ENCODE measurements at regions not wholly inside any gene's neighbourhood (a gene's known extent, or its start where the extent isn't known, plus 50 kb on each side); places are given as distances from the start of the nearest gene placed in this dataset.

DNA sequence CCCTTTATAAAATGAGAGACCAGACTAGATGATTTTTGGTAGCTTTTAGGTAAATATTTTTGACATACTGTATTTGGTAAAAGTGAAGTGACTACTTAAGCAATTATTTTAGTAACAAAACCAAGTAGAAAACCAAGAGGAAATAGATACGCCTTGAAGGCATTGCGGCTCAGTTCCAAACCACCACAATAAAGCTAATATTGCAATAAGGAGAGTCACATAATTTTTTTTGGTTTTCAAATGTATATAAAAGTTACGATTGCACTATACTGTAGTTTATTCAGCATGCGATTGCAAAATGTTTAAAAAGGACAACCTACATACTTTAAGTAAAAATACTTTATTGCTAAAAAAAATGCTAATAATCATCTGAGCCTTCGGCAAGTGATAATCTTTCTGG lies 581.7 kb upstream of the POT1 start:
- Histone ChIP-seq H3K4me2 (ENCODE audit: unreplicated experiment) (no peak overlapping the region), H3K9me3 (ENCODE audit: low read depth) (peaks cover 4% of the 10 kb centered on the region), H3F3A (ENCODE audit: insufficient read depth) (no peaks in the 10 kb centered on the region), H3K4me3 (no peak overlapping the region), H3K9me2 (ENCODE audit: insufficient read depth) (no peaks in the 10 kb centered on the region), H3K27ac (no peak overlapping the region), H3K4me1 (ENCODE audit: insufficient read depth) (no peaks in the 10 kb centered on the region), H3K36me3 (ENCODE audit: low read depth) (no peaks in the 10 kb centered on the region), H3K9ac (no peak overlapping the region), H2AFZ (no peak overlapping the region), H3K79me2 (ENCODE audit: insufficient read depth) (no peaks in the 10 kb centered on the region), H4K20me1 (ENCODE audit: insufficient read depth) (no peaks in the 10 kb centered on the region), H3K27me3 (replicated peaks; ENCODE audit: insufficient read depth) (no peaks in the 10 kb centered on the region)
- in situ Hi-C loops (cut with MboI): no loop called here
- WGBS, 2 experiments (ENCODE audit: low coverage in 1 of 2, low lambda C conversion rate in 2 of 2, missing lambda C conversion rate in 2 of 2): 35 to 41% methylated on average over 5 of the region's 5 CpGs
- DNase-seq: no peak
- no peak for TF ChIP-seq EZH2phosphoT487 (IDR thresholded peaks at IDR 0.05; ENCODE audit: insufficient read depth, low read depth)
- TF ChIP-seq EZH2 (IDR thresholded peaks at IDR 0.05; ENCODE audit: insufficient read depth, poor library complexity, severe bottlenecking): no peak

DNA sequence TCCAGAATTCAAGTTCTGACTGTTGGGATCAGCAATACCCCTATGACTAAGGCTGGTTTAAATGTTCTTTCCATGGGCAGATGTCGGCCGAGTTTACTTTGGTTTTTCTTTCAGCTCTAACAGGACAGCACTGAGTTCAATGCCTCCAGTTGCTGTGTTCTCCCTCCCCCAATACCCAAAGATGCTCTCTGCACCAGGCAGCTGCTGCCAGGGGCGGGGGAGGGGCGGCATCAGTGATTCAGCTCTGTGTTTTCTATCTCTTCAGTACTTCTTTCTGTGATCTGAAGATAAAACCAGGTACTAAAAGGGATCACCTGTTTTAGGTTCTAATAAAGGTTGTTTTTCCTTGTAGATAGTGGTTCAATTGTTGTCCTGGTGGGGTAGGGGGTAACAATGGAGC lies 576.7 kb upstream of the POT1 start:
- no peak overlapping the region for H3K4me2 ChIP-seq (ENCODE audit: unreplicated experiment)
- H4K20me1 ChIP-seq (ENCODE audit: insufficient read depth): no peaks in the 10 kb centered on the region
- H3K27me3 ChIP-seq (replicated peaks; ENCODE audit: insufficient read depth): no peaks in the 10 kb centered on the region
- H3F3A ChIP-seq (ENCODE audit: insufficient read depth): no peaks in the 10 kb centered on the region
- H3K9me3 ChIP-seq (ENCODE audit: low read depth): peaks cover 4% of the 10 kb centered on the region
- TF ChIP-seq EZH2phosphoT487 (IDR thresholded peaks at IDR 0.05; ENCODE audit: insufficient read depth, low read depth): no peak
- no peak for TF ChIP-seq EZH2 (IDR thresholded peaks at IDR 0.05; ENCODE audit: insufficient read depth, poor library complexity, severe bottlenecking)
- H2AFZ ChIP-seq: no peak overlapping the region
- in situ Hi-C loops (cut with MboI): no loop called here
- no peaks in the 10 kb centered on the region for H3K79me2 ChIP-seq (ENCODE audit: insufficient read depth)
- no peak overlapping the region for H3K4me3 ChIP-seq
- no peaks in the 10 kb centered on the region for H3K9me2 ChIP-seq (ENCODE audit: insufficient read depth)
- H3K9ac ChIP-seq: no peak overlapping the region
- DNase-seq: no peak
- WGBS, 2 experiments (ENCODE audit: low coverage in 1 of 2, low lambda C conversion rate in 2 of 2, missing lambda C conversion rate in 2 of 2): 18 to 22% methylated on average over 4 of the region's 4 CpGs
- no peaks in the 10 kb centered on the region for H3K36me3 ChIP-seq (ENCODE audit: low read depth)
- H3K27ac ChIP-seq: no peak overlapping the region
- no peaks in the 10 kb centered on the region for H3K4me1 ChIP-seq (ENCODE audit: insufficient read depth)

DNA sequence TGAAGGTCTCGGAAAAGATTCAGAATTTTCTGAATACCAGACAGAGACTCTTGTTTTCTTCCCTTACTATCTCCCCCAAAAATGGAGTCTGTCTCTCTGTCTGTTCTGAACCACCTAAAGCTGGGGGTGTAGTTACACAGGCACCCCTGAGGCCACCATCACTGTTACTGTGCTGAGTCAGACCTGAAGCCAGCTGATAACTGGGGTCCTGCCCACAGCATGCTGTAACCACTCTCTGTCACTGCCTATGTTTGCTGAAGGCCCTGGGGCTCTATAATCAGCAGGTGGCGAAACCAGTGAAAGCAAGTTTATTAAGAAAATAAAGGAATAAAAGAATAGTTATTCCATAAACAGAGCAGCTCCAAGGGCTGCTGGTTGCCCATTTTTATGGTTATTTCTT lies 575.2 kb upstream of the POT1 start:
- no peaks in the 10 kb centered on the region for H3K79me2 ChIP-seq (ENCODE audit: insufficient read depth)
- peaks cover 4% of the 10 kb centered on the region for H3K9me3 ChIP-seq (ENCODE audit: low read depth)
- H3K27me3 ChIP-seq (replicated peaks; ENCODE audit: insufficient read depth): no peaks in the 10 kb centered on the region
- no peaks in the 10 kb centered on the region for H3F3A ChIP-seq (ENCODE audit: insufficient read depth)
- H3K4me3 ChIP-seq: no peak overlapping the region
- in situ Hi-C loops (cut with MboI): no loop called here
- no peak overlapping the region for H3K9ac ChIP-seq
- WGBS, 2 experiments (ENCODE audit: low coverage in 1 of 2, low lambda C conversion rate in 2 of 2, missing lambda C conversion rate in 2 of 2): 12 to 13% methylated on average over 2 of the region's 2 CpGs
- no peaks in the 10 kb centered on the region for H3K4me1 ChIP-seq (ENCODE audit: insufficient read depth)
- TF ChIP-seq EZH2phosphoT487 (IDR thresholded peaks at IDR 0.05; ENCODE audit: insufficient read depth, low read depth) (no peak), EZH2 (IDR thresholded peaks at IDR 0.05; ENCODE audit: insufficient read depth, poor library complexity, severe bottlenecking) (no peak)
- H3K9me2 ChIP-seq (ENCODE audit: insufficient read depth): no peaks in the 10 kb centered on the region
- H2AFZ ChIP-seq: no peak overlapping the region
- H3K4me2 ChIP-seq (ENCODE audit: unreplicated experiment): no peak overlapping the region
- H3K36me3 ChIP-seq (ENCODE audit: low read depth): no peaks in the 10 kb centered on the region
- H3K27ac ChIP-seq: no peak overlapping the region
- no peak for DNase-seq
- no peaks in the 10 kb centered on the region for H4K20me1 ChIP-seq (ENCODE audit: insufficient read depth)

DNA sequence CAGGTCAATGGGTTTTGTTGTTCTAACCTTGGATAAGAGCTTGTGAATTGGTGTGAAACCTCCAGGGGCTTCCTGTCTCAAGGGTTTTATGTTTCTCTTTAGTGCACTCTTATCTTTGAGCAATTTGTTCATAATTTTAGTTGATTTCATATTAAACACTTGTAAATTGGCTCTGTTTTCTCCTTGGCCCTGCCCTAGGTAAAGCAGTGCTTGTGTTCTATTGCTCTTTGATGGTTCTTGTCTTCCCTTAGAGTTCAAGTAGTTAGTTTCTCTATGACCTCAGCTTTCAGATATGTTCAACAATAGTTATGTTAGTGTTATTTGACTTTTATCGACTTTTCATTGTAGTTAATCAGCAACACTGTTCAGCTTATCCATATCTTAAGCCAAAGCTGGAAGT lies 566.4 kb upstream of the POT1 start:
- peaks cover 4% of the 10 kb centered on the region for H3K9me3 ChIP-seq (ENCODE audit: low read depth)
- H3F3A ChIP-seq (ENCODE audit: insufficient read depth): no peaks in the 10 kb centered on the region
- no peak overlapping the region for H3K27ac ChIP-seq
- no peaks in the 10 kb centered on the region for H3K9me2 ChIP-seq (ENCODE audit: insufficient read depth)
- DNase-seq: no peak
- no peaks in the 10 kb centered on the region for H3K79me2 ChIP-seq (ENCODE audit: insufficient read depth)
- no peaks in the 10 kb centered on the region for H3K36me3 ChIP-seq (ENCODE audit: low read depth)
- H3K27me3 ChIP-seq (replicated peaks; ENCODE audit: insufficient read depth): no peaks in the 10 kb centered on the region
- no peak overlapping the region for H3K4me3 ChIP-seq
- no peaks in the 10 kb centered on the region for H3K4me1 ChIP-seq (ENCODE audit: insufficient read depth)
- TF ChIP-seq EZH2phosphoT487 (IDR thresholded peaks at IDR 0.05; ENCODE audit: insufficient read depth, low read depth) (no peak), EZH2 (IDR thresholded peaks at IDR 0.05; ENCODE audit: insufficient read depth, poor library complexity, severe bottlenecking) (no peak)
- H3K4me2 ChIP-seq (ENCODE audit: unreplicated experiment): no peak overlapping the region
- WGBS, 2 experiments (ENCODE audit: low coverage in 1 of 2, low lambda C conversion rate in 2 of 2, missing lambda C conversion rate in 2 of 2): 2 to 13% methylated on average over 1 of the region's 1 CpG
- in situ Hi-C loops (cut with MboI): no loop called here
- no peak overlapping the region for H2AFZ ChIP-seq
- no peak overlapping the region for H3K9ac ChIP-seq
- no peaks in the 10 kb centered on the region for H4K20me1 ChIP-seq (ENCODE audit: insufficient read depth)

DNA sequence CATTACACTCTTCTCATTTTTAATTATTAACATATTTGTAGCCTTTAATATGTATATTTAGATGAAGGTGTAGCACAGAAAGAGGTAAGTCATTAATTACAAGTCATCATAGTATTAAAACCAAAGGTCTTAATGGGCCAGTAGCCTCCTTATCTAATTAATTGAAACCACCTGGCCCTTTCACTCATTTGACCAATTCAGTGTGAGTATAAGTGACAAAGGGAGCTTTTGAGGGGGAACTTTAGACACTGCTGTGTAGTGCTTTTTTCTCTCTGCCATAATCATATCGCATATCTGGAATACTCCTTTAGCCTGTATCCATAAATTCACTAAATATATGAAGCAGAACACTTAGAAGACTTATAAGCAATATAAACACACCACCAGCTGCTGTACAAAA lies 562.9 kb upstream of the POT1 start:
- Histone ChIP-seq H2AFZ (no peak overlapping the region), H3K36me3 (ENCODE audit: low read depth) (no peaks in the 10 kb centered on the region), H3K9me3 (ENCODE audit: low read depth) (peaks cover 4% of the 10 kb centered on the region), H3K9ac (no peak overlapping the region), H4K20me1 (ENCODE audit: insufficient read depth) (no peaks in the 10 kb centered on the region), H3F3A (ENCODE audit: insufficient read depth) (no peaks in the 10 kb centered on the region), H3K4me3 (no peak overlapping the region), H3K27me3 (replicated peaks; ENCODE audit: insufficient read depth) (no peaks in the 10 kb centered on the region), H3K9me2 (ENCODE audit: insufficient read depth) (no peaks in the 10 kb centered on the region), H3K79me2 (ENCODE audit: insufficient read depth) (no peaks in the 10 kb centered on the region), H3K27ac (no peak overlapping the region), H3K4me1 (ENCODE audit: insufficient read depth) (no peaks in the 10 kb centered on the region), H3K4me2 (ENCODE audit: unreplicated experiment) (no peak overlapping the region)
- TF ChIP-seq EZH2phosphoT487 (IDR thresholded peaks at IDR 0.05; ENCODE audit: insufficient read depth, low read depth): no peak
- no peak for TF ChIP-seq EZH2 (IDR thresholded peaks at IDR 0.05; ENCODE audit: insufficient read depth, poor library complexity, severe bottlenecking)
- no peak for DNase-seq
- in situ Hi-C loops (cut with MboI): no loop called here
- WGBS, 2 experiments (ENCODE audit: low coverage in 1 of 2, low lambda C conversion rate in 2 of 2, missing lambda C conversion rate in 2 of 2): 0 to 4% methylated on average over 1 of the region's 1 CpG
